GM12891 (cell line): ENCODE measurements at regions not wholly inside any gene's neighbourhood (a gene's known extent, or its start where the extent isn't known, plus 50 kb on each side); places are given as distances from the start of the nearest gene placed in this dataset.
"Not testable (repeated sequence)": the region's sequence is repeated elsewhere in the genome, so short reads cannot be mapped to it uniquely, and the experiment has no call there.

ENCODE experiments used
- POLR2A ChIP-seq: IDR thresholded peaks from 2 replicates; pipeline ENCODE4 v1.6.1; 2011; ENCODE audit warnings: low read depth, low read length, control low read depth
- POLR2AphosphoS5 ChIP-seq: IDR thresholded peaks from 2 replicates; pipeline ENCODE4 v1.6.1; 2011; ENCODE audit warnings: low read depth, low read length, control low read depth
- TAF1 ChIP-seq: IDR thresholded peaks from 2 replicates; pipeline ENCODE4 v1.6.1; 2011; ENCODE audit warnings: low read depth, low read length, control low read depth

DNA sequence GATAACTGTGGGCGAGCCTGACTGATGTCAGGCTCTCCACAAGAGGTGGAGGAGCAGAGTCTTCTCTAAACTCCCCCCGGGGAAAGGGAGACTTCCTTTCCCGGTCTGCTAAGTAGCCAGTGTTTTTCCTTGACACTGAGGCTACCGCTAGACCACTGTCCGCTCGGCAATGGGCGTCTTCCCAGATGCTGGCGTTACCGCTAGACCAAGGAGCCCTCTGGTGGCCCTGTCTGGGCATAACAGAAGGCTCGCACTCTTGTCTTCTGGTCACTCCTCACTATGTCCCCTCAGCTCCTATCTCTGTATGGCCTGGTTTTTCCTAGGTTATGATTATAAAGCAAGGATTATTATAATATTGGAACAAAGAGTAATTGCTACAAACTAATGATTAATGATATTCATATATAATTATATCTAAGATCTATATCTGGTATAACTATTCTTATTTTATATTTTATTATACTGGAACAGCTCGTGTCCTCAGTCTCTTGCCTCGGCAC, 278.7 kb downstream of the CAAP1 start:
- not testable (repeated sequence) for TF ChIP-seq POLR2AphosphoS5, POLR2A, TAF1
